Mesendoderm (in vitro differentiated cells): ENCODE measurements at regions not wholly inside any gene's neighbourhood (a gene's known extent, or its start where the extent isn't known, plus 50 kb on each side); places are given as distances from the start of the nearest gene placed in this dataset.

ENCODE experiments used
- DNase-seq: peaks from one replicate; pipeline ENCODE4 v3.0.0; 2013
- H2AK5ac ChIP-seq: 2 replicates; pipeline ENCODE4 v1.6.1; 2013; ENCODE audit warnings: low read length, inconsistent platforms
- H2BK120ac ChIP-seq: 2 replicates; pipeline ENCODE4 v1.6.1; 2013; ENCODE audit warnings: low read depth, mild to moderate bottlenecking, low read length, moderate library complexity, mixed read lengths
- H2BK15ac ChIP-seq: replicated peaks from 2 replicates; pipeline ENCODE4 v1.6.1; 2013; ENCODE audit warnings: low read depth, mild to moderate bottlenecking, moderate library complexity
- H2BK5ac ChIP-seq: 2 replicates; pipeline ENCODE4 v1.6.1; 2013; ENCODE audit warnings: low read length, inconsistent platforms
- H3K18ac ChIP-seq: 2 replicates; pipeline ENCODE4 v1.6.1; 2013; ENCODE audit warnings: mild to moderate bottlenecking, low read length, mixed read lengths
- H3K23ac ChIP-seq: one replicate; pipeline ENCODE4 v1.6.1; 2013; ENCODE audit warnings: low read length
- H3K27ac ChIP-seq: 2 replicates; pipeline ENCODE4 v1.5.1; 2013; ENCODE audit warnings: low read depth, mild to moderate bottlenecking, inconsistent platforms, low read length, moderate library complexity
- H3K27me3 ChIP-seq: 2 replicates; pipeline ENCODE4 v1.6.1; 2013; ENCODE audit warnings: low read length, control low read depth, mild to moderate bottlenecking, inconsistent platforms; ENCODE audit not compliant: insufficient read depth, poor library complexity
- H3K36me3 ChIP-seq: 2 replicates; pipeline ENCODE4 v1.6.1; 2013; ENCODE audit warnings: low read length, inconsistent platforms; ENCODE audit not compliant: control insufficient read depth, insufficient read depth
- H3K4ac ChIP-seq: one replicate; pipeline ENCODE4 v1.6.1; 2013; ENCODE audit warnings: low read depth, mild to moderate bottlenecking, low read length, moderate library complexity
- H3K4me1 ChIP-seq: 2 replicates; pipeline ENCODE4 v1.6.1; 2013; ENCODE audit warnings: low read depth, low read length, inconsistent platforms; ENCODE audit not compliant: control insufficient read depth
- H3K4me2 ChIP-seq: 2 replicates; pipeline ENCODE4 v1.6.1; 2013; ENCODE audit warnings: low read length
- H3K4me3 ChIP-seq: 2 replicates; pipeline ENCODE4 v1.5.1; 2013; ENCODE audit warnings: mild to moderate bottlenecking, low read length
- H3K56ac ChIP-seq: one replicate; pipeline ENCODE4 v1.6.1; 2013; ENCODE audit warnings: low read length
- H3K79me1 ChIP-seq: 2 replicates; pipeline ENCODE4 v1.6.1; 2013; ENCODE audit warnings: low read length, inconsistent platforms
- H3K79me2 ChIP-seq: 2 replicates; pipeline ENCODE4 v1.6.1; 2013; ENCODE audit warnings: mild to moderate bottlenecking, low read length; ENCODE audit not compliant: control insufficient read depth, insufficient read depth
- H3K9ac ChIP-seq: 2 replicates; pipeline ENCODE4 v1.6.1; 2013; ENCODE audit warnings: low read length, inconsistent platforms
- H4K5ac ChIP-seq: one replicate; pipeline ENCODE4 v1.6.1; 2013; ENCODE audit warnings: low read length
- H4K8ac ChIP-seq: one replicate; pipeline ENCODE4 v1.6.1; 2013; ENCODE audit warnings: low read depth, mild to moderate bottlenecking, control low read depth, low read length, moderate library complexity
- WGBS: extraction: QIAGEN DNeasy Blood & Tissue Kit; methylation state at CpG from one replicate; pipeline ENCODE4 v1.1.7; 2013; ENCODE audit warnings: low lambda C conversion rate, missing lambda C conversion rate; ENCODE audit not compliant: insufficient coverage; ENCODE audit errors: extremely low coverage; 5-methylcytosine and 5-hydroxymethylcytosine counted together

- Histone ChIP-seq H3K79me1 (no peaks in the 10 kb centered on the region), H4K8ac (no peak overlapping the region)
Measured at GRCh38 chr9:1457460-1457859, 407.3 kb downstream of the DMRT2 start.

GRCh38 chr9:1458503-1458902 lies 408.3 kb downstream of the DMRT2 start:
- Histone ChIP-seq H3K9ac (no peak overlapping the region), H3K4me3 (no peak overlapping the region), H2BK15ac (no peak overlapping the region), H3K79me1 (no peaks in the 10 kb centered on the region), H3K4ac (no peak overlapping the region), H3K4me2 (no peak overlapping the region), H3K36me3 (no peaks in the 10 kb centered on the region), H2BK120ac (no peak overlapping the region), H3K23ac (no peak overlapping the region), H3K27ac (no peak overlapping the region), H3K79me2 (no peaks in the 10 kb centered on the region), H4K8ac (no peak overlapping the region), H3K56ac (no peak overlapping the region), H2AK5ac (no peak overlapping the region), H3K18ac (no peak overlapping the region), H4K5ac (no peak overlapping the region), H3K4me1 (no peaks in the 10 kb centered on the region), H3K27me3 (no peaks in the 10 kb centered on the region), H2BK5ac (no peak overlapping the region)
- no peak for DNase-seq

More at GRCh38 chr9:1457460-1457859, 407.3 kb downstream of the DMRT2 start:
- Histone ChIP-seq H3K4me2 (no peak overlapping the region), H3K4ac (no peak overlapping the region), H2BK5ac (no peak overlapping the region), H2BK120ac (no peak overlapping the region), H3K18ac (no peak overlapping the region), H3K36me3 (no peaks in the 10 kb centered on the region), H3K23ac (no peak overlapping the region), H3K4me1 (no peaks in the 10 kb centered on the region), H3K4me3 (no peak overlapping the region), H3K27me3 (no peaks in the 10 kb centered on the region), H2BK15ac (no peak overlapping the region), H3K56ac (no peak overlapping the region), H3K9ac (no peak overlapping the region), H4K5ac (no peak overlapping the region), H2AK5ac (no peak overlapping the region), H3K79me2 (no peaks in the 10 kb centered on the region), H3K27ac (no peak overlapping the region)
- no peak for DNase-seq
- WGBS: no CpG with 5 or more reads among the region's 2 CpGs

- Histone ChIP-seq H3K27me3 (no peaks in the 10 kb centered on the region), H3K18ac (no peak overlapping the region), H3K27ac (no peak overlapping the region), H3K23ac (no peak overlapping the region), H2BK5ac (no peak overlapping the region), H3K4ac (no peak overlapping the region), H3K4me1 (no peaks in the 10 kb centered on the region), H3K56ac (no peak overlapping the region), H3K9ac (no peak overlapping the region), H3K4me3 (no peak overlapping the region), H2BK15ac (no peak overlapping the region), H2BK120ac (no peak overlapping the region), H4K8ac (no peak overlapping the region), H3K4me2 (no peak overlapping the region), H3K36me3 (no peaks in the 10 kb centered on the region), H3K79me2 (no peaks in the 10 kb centered on the region), H4K5ac (no peak overlapping the region), H2AK5ac (no peak overlapping the region), H3K79me1 (no peaks in the 10 kb centered on the region)
- peak; percentile 56 for DNase-seq
- no CpG with 5 or more reads among the region's 7 CpGs for WGBS
Measured at GRCh38 chr9:1460143-1460769, 410.1 kb downstream of the DMRT2 start.

GRCh38 chr9:1461812-1462211 lies 411.7 kb downstream of the DMRT2 start:
- H3K27ac ChIP-seq: no peak overlapping the region
- H3K27me3 ChIP-seq: no peaks in the 10 kb centered on the region
- H3K23ac ChIP-seq: no peak overlapping the region
- H3K4ac ChIP-seq: no peak overlapping the region
- no peak overlapping the region for H2AK5ac ChIP-seq
- H4K8ac ChIP-seq: no peak overlapping the region
- no peak overlapping the region for H2BK5ac ChIP-seq
- H4K5ac ChIP-seq: no peak overlapping the region
- no peaks in the 10 kb centered on the region for H3K79me1 ChIP-seq
- H3K4me3 ChIP-seq: no peak overlapping the region
- H3K4me1 ChIP-seq: no peaks in the 10 kb centered on the region
- H3K36me3 ChIP-seq: no peaks in the 10 kb centered on the region
- H3K4me2 ChIP-seq: no peak overlapping the region
- no peak overlapping the region for H3K9ac ChIP-seq
- no peak overlapping the region for H3K18ac ChIP-seq
- H3K79me2 ChIP-seq: no peaks in the 10 kb centered on the region
- H2BK15ac ChIP-seq: no peak overlapping the region
- DNase-seq: no peak
- WGBS: no CpG with 5 or more reads among the region's 4 CpGs
- no peak overlapping the region for H3K56ac ChIP-seq
- no peak overlapping the region for H2BK120ac ChIP-seq

- no CpG with 5 or more reads among the region's 4 CpGs for WGBS
- H3K79me2 ChIP-seq: no peaks in the 10 kb centered on the region
- H3K18ac ChIP-seq: no peak overlapping the region
- no peak overlapping the region for H3K23ac ChIP-seq
- no peaks in the 10 kb centered on the region for H3K79me1 ChIP-seq
- H3K4me2 ChIP-seq: no peak overlapping the region
- H2BK15ac ChIP-seq: no peak overlapping the region
- H3K36me3 ChIP-seq: no peaks in the 10 kb centered on the region
- H2AK5ac ChIP-seq: no peak overlapping the region
- no peak overlapping the region for H3K9ac ChIP-seq
- H3K27ac ChIP-seq: no peak overlapping the region
- no peak overlapping the region for H3K4ac ChIP-seq
- no peak overlapping the region for H4K8ac ChIP-seq
- H3K56ac ChIP-seq: no peak overlapping the region
- H4K5ac ChIP-seq: no peak overlapping the region
- no peak overlapping the region for H3K4me3 ChIP-seq
- H2BK120ac ChIP-seq: no peak overlapping the region
- peak; percentile 3 for DNase-seq
- no peaks in the 10 kb centered on the region for H3K4me1 ChIP-seq
- H2BK5ac ChIP-seq: no peak overlapping the region
- H3K27me3 ChIP-seq: no peaks in the 10 kb centered on the region
Measured at GRCh38 chr9:1462626-1463308, 412.6 kb downstream of the DMRT2 start.

GRCh38 chr9:1469996-1470395 lies 419.8 kb downstream of the DMRT2 start:
- Histone ChIP-seq H3K23ac (no peak overlapping the region), H2BK15ac (no peak overlapping the region), H3K36me3 (no peaks in the 10 kb centered on the region), H2AK5ac (no peak overlapping the region), H2BK5ac (no peak overlapping the region), H3K56ac (no peak overlapping the region), H3K27ac (no peak overlapping the region), H4K8ac (no peak overlapping the region), H3K4ac (no peak overlapping the region), H3K4me3 (no peak overlapping the region), H4K5ac (no peak overlapping the region), H3K4me2 (no peak overlapping the region), H2BK120ac (no peak overlapping the region), H3K9ac (no peak overlapping the region), H3K79me2 (no peaks in the 10 kb centered on the region), H3K27me3 (no peaks in the 10 kb centered on the region), H3K79me1 (no peaks in the 10 kb centered on the region), H3K18ac (no peak overlapping the region), H3K4me1 (no peaks in the 10 kb centered on the region)
- WGBS: no CpG with 5 or more reads among the region's 1 CpG
- no peak for DNase-seq
